ENCODE measurements at regions not wholly inside any gene's neighbourhood (a gene's known extent, or its start where the extent isn't known, plus 50 kb on each side); places are given as distances from the start of the nearest gene placed in this dataset.
A peak's percentile ranks its signal among the peaks of the same experiment; 100 is the strongest.
"Not testable (repeated sequence)": the region's sequence is repeated elsewhere in the genome, so short reads cannot be mapped to it uniquely, and the experiment has no call there.

DNA sequence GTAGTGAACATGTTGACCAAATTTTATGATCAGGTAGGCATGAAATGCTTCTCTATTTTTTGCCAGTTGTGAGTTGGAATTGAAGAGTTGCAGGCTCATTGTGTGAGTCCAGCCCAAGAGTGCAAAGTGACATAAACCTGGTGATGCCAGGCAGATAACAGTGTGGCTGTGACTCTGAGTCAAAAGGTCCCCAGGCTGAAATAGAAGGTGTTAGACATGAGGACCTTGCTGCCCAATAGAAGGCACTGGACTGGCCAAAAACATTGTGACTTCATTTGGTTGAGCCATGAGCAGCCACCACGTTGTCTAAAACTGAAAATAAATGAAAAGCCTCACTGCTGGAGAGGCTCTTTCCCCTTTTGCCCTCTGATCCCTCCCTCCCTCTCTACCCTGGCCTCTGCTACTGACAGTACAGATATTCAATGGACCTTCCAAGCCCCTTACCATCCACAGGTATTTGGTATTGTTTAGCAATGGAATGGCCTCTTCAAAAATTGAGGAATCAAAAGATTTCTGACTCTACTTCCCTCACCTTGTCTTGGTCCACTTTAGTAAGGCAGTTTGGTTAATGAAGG lies 67.8 kb upstream of the ABCD3 start:
- H3K36me3 ChIP-seq (ENCODE audit: control insufficient read depth in 1 of 2, insufficient read depth in 2 of 2, low read length in 2 of 2): no peaks in the 10 kb centered on the region
- H2AFZ ChIP-seq (ENCODE audit: low read depth, low read length, poor library complexity, severe bottlenecking): no peak overlapping the region
- H3K79me2 ChIP-seq (ENCODE audit: insufficient read depth, low read length): no peaks in the 10 kb centered on the region
- no TSS peak for BruUV-seq (replicated peaks)
- no peaks in the 10 kb centered on the region for H3K27me3 ChIP-seq (ENCODE audit: insufficient read depth, low read length)
- ChIA-PET CTCF (no interaction called here), RAD21 (ENCODE audit: low non-redundant PET in 1 of 2, low total read pairs in 2 of 2, uncharacterized antibody in 2 of 2, unreplicated experiment in 2 of 2) (no interaction called here), POLR2A (no interaction called here)
- ATAC-seq (no peak), DNase-seq (ENCODE audit: low read depth, low spot score) (no peak)
- no peak overlapping the region for H3K4me3 ChIP-seq (replicated peaks in 1 of 2; ENCODE audit: low read depth in 1 of 2, low read length in 2 of 2)
- H3K4me1 ChIP-seq (ENCODE audit: control insufficient read depth in 1 of 2, insufficient read depth in 2 of 2, low read length in 2 of 2): no peaks in the 10 kb centered on the region
- no peak overlapping the region for H3K27ac ChIP-seq (ENCODE audit: low read depth, low read length)
- no peaks in the 10 kb centered on the region for H3K9me2 ChIP-seq (ENCODE audit: insufficient read depth)
- intact Hi-C loops (cut with micrococcal nuclease): no loop called here
- no peaks in the 10 kb centered on the region for H4K20me1 ChIP-seq (ENCODE audit: insufficient read depth)
- H3K9ac ChIP-seq (ENCODE audit: low read length): no peak overlapping the region
- TF ChIP-seq EZH2 (IDR thresholded peaks at IDR 0.05): no peak
- no peak for TF ChIP-seq EGR1 (IDR thresholded peaks at IDR 0.05; ENCODE audit: low read depth)
- H3K9me3 ChIP-seq (ENCODE audit: control insufficient read depth in 1 of 2, insufficient read depth in 1 of 2, low read depth in 1 of 2, low read length in 2 of 2): no peaks in the 10 kb centered on the region
- no peak overlapping the region for H3K4me2 ChIP-seq (ENCODE audit: low read length)

- no peak overlapping the region for H3K4me3 ChIP-seq (replicated peaks in 1 of 2; ENCODE audit: low read depth in 1 of 2, low read length in 2 of 2)
- no peaks in the 10 kb centered on the region for H3K36me3 ChIP-seq (ENCODE audit: control insufficient read depth in 1 of 2, insufficient read depth in 2 of 2, low read length in 2 of 2)
- no peak for ATAC-seq
- H3K4me2 ChIP-seq (ENCODE audit: low read length): no peak overlapping the region
- TF ChIP-seq EZH2 (IDR thresholded peaks at IDR 0.05): no peak
- TF ChIP-seq POLR2A (IDR thresholded peaks at IDR 0.05; ENCODE audit: borderline replicate concordance, extremely low read depth, insufficient read depth, insufficient read length): no peak
- no peak for TF ChIP-seq ZFX (IDR thresholded peaks at IDR 0.05)
- TF ChIP-seq FOSL1 (IDR thresholded peaks at IDR 0.05; ENCODE audit: low read depth): no peak
- TF ChIP-seq ELF1 (IDR thresholded peaks at IDR 0.05; ENCODE audit: borderline replicate concordance, low read depth): no peak
- ChIA-PET RAD21 (ENCODE audit: low non-redundant PET in 1 of 2, low total read pairs in 2 of 2, uncharacterized antibody in 2 of 2, unreplicated experiment in 2 of 2) (no interaction called here), CTCF (no interaction called here), POLR2A (no interaction called here)
- H3K27me3 ChIP-seq (ENCODE audit: insufficient read depth, low read length): no peaks in the 10 kb centered on the region
- H4K20me1 ChIP-seq (ENCODE audit: insufficient read depth): no peaks in the 10 kb centered on the region
- intact Hi-C loops (cut with micrococcal nuclease): no loop called here
- peak overlapping the region; percentile 4 for H2AFZ ChIP-seq (ENCODE audit: low read depth, low read length, poor library complexity, severe bottlenecking)
- no peaks in the 10 kb centered on the region for H3K4me1 ChIP-seq (ENCODE audit: control insufficient read depth in 1 of 2, insufficient read depth in 2 of 2, low read length in 2 of 2)
- H3K9ac ChIP-seq (ENCODE audit: low read length): no peak overlapping the region
- DNase-seq (ENCODE audit: low read depth, low spot score): no peak
- no TSS peak for BruUV-seq (replicated peaks)
- no peaks in the 10 kb centered on the region for H3K79me2 ChIP-seq (ENCODE audit: insufficient read depth, low read length)
- H3K27ac ChIP-seq (ENCODE audit: low read depth, low read length): no peak overlapping the region
- no peaks in the 10 kb centered on the region for H3K9me3 ChIP-seq (ENCODE audit: control insufficient read depth in 1 of 2, insufficient read depth in 1 of 2, low read depth in 1 of 2, low read length in 2 of 2)
- no peaks in the 10 kb centered on the region for H3K9me2 ChIP-seq (ENCODE audit: insufficient read depth)
These were observed 68.3 kb upstream of the ABCD3 start for GRCh38 chr1:94349853-94350252.

DNA sequence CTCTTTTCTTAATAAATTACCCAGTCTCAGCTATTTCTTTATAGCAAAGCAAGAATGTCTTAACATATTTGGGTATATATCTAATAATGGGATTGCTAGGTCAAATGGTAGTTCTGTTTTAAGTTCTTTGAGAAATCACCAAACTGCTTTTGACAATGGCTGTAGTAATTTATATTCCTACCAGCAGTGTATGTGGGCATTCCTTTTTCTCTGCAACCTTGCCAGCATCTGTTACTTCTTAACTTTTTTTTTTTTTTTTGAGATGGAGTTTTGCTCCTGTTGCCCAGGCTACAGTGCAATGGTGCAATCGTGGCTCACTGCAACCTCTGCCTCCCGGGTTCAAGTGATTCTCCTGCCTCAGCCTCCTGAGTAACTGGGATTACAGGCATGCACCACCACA lies 69.8 kb upstream of the ABCD3 start:
- intact Hi-C loops (cut with micrococcal nuclease); H3K79me2 ChIP-seq (ENCODE audit: insufficient read depth, low read length); H4K20me1 ChIP-seq (ENCODE audit: insufficient read depth); CTCF ChIA-PET; H3K9me2 ChIP-seq (ENCODE audit: insufficient read depth); POLR2A ChIA-PET; H3K9me3 ChIP-seq (ENCODE audit: control insufficient read depth in 1 of 2, insufficient read depth in 1 of 2, low read depth in 1 of 2, low read length in 2 of 2); H3K27ac ChIP-seq (ENCODE audit: low read depth, low read length); H3K4me2 ChIP-seq (ENCODE audit: low read length); H2AFZ ChIP-seq (ENCODE audit: low read depth, low read length, poor library complexity, severe bottlenecking); H3K27me3 ChIP-seq (ENCODE audit: insufficient read depth, low read length); H3K4me1 ChIP-seq (ENCODE audit: control insufficient read depth in 1 of 2, insufficient read depth in 2 of 2, low read length in 2 of 2); BruUV-seq (replicated peaks); H3K4me3 ChIP-seq (replicated peaks in 1 of 2; ENCODE audit: low read depth in 1 of 2, low read length in 2 of 2); ATAC-seq; H3K9ac ChIP-seq (ENCODE audit: low read length); RAD21 ChIA-PET (ENCODE audit: low non-redundant PET in 1 of 2, low total read pairs in 2 of 2, uncharacterized antibody in 2 of 2, unreplicated experiment in 2 of 2); DNase-seq (ENCODE audit: low read depth, low spot score); H3K36me3 ChIP-seq (ENCODE audit: control insufficient read depth in 1 of 2, insufficient read depth in 2 of 2, low read length in 2 of 2): not testable (repeated sequence)

All from HCT116 (cell line).